Ovary (tissue), 7 donors: ENCODE measurements at regions not wholly inside any gene's neighbourhood (a gene's known extent, or its start where the extent isn't known, plus 50 kb on each side); places are given as distances from the start of the nearest gene placed in this dataset.
"Not testable (repeated sequence)": the region's sequence is repeated elsewhere in the genome, so short reads cannot be mapped to it uniquely, and the experiment has no call there.

ENCODE experiments used
- DNase-seq, 5 donors: peaks; one replicate each; pipeline ENCODE4 v3.0.0-alpha.2; 2019 to 2020
- H3K27ac ChIP-seq, 2 donors: fragments of 200-600 bp; one replicate each; pipeline versions ENCODE4 v1.5.1 to v1.8.0; 2019 to 2022
- H3K27me3 ChIP-seq: fragments of 200-600 bp; one replicate; pipeline ENCODE4 v1.8.0; 2022
- H3K36me3 ChIP-seq: fragments of 200-600 bp; sonication (generic); one replicate; pipeline ENCODE4 v1.5.1; 2019
- H3K4me1 ChIP-seq: one replicate; pipeline ENCODE4 v1.8.1; 2013; ENCODE audit warnings: mild to moderate bottlenecking, moderate library complexity; ENCODE audit not compliant: insufficient read depth
- H3K4me3 ChIP-seq: fragments of 200-600 bp; sonication (generic); one replicate; pipeline ENCODE4 v1.5.1; 2017
- H3K9me3 ChIP-seq, 2 donors: fragments of 200-600 bp in 1 of 2; sonication (generic) in 1 of 2; one replicate each; pipeline versions ENCODE4 v1.5.1 to v1.8.1; 2013 to 2019; ENCODE audit warnings: mild to moderate bottlenecking in 1 of 2, moderate library complexity in 1 of 2
- WGBS, 3 donors: extraction: QIAGEN DNeasy Blood & Tissue Kit in 1 of 3; methylation state at CpG; one replicate each; pipeline versions ENCODE4 v1.1.5 to v1.1.7; 2013 to 2017; 5-methylcytosine and 5-hydroxymethylcytosine counted together
- intact Hi-C, 4 donors: fragments of 100-400 bp; cut with DNase I; formaldehyde crosslinking; loops; one replicate each; pipeline versions ENCODE4 v1.11.0 to v1.15.1; 2022 to 2023
- donor health status: DM: no; HTN: no; CAD: no; lungs with moderate emphysema.
- donor health status: DM: no; HTN: no; CAD: no.
- donor health status: Bipolar disorder and iron deficiency.
- donor health status: DM: no; HTN: no; CAD: no.
- donor health status: DM: yes; HTN: yes; CAD: no.

GRCh38 chr2:87604980-87605379 is 142.9 kb upstream of the PLGLB2 start:
- H3K4me1 ChIP-seq, intact Hi-C loops, DNase-seq, H3K4me3 ChIP-seq, H3K27me3 ChIP-seq, H3K9me3 ChIP-seq, H3K27ac ChIP-seq, H3K36me3 ChIP-seq: not testable (repeated sequence)
- WGBS, 3 donors: no CpG with 5 or more reads among the region's 2 CpGs

- DNase-seq, H3K36me3 ChIP-seq, intact Hi-C loops, H3K4me3 ChIP-seq, H3K27me3 ChIP-seq, H3K27ac ChIP-seq, H3K9me3 ChIP-seq, H3K4me1 ChIP-seq: not testable (repeated sequence)
- 11 to 27% (median 22%) methylated on average over 1 of the region's 3 CpGs for WGBS, 3 donors
These were observed 139.3 kb upstream of the PLGLB2 start for GRCh38 chr2:87608377-87609166.

DNA sequence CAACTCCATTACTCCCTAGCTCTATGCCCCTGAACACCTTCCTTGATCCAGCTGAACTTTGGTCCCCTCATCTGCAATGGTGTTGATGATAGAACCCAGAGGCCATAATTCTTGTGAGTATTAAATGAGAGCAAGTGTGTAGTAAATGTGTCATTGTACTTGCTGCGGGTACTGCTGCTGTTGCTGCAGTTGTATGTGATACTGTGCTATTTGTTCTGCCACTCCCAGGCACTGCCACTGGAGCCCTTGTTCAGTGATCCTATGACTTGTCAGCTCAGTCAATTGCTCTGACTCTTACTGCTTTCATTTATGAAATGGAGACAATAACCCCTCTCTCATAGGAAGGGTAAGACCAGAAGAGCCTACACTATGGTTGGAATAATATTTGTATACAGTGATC is 136.9 kb upstream of the PLGLB2 start:
- WGBS, 3 donors: no CpG with 5 or more reads among the region's 1 CpG

GRCh38 chr2:87611416-87611815 is 136.5 kb upstream of the PLGLB2 start:
- H3K4me1 ChIP-seq, H3K27me3 ChIP-seq, intact Hi-C loops, H3K36me3 ChIP-seq, H3K4me3 ChIP-seq, H3K9me3 ChIP-seq, DNase-seq, H3K27ac ChIP-seq: not testable (repeated sequence)
- no CpG with 5 or more reads among the region's 4 CpGs for WGBS, 3 donors

More for the DNA sequence above, 136.9 kb upstream of the PLGLB2 start:
- H3K4me3 ChIP-seq, H3K27me3 ChIP-seq, DNase-seq, H3K4me1 ChIP-seq, H3K9me3 ChIP-seq, H3K27ac ChIP-seq, H3K36me3 ChIP-seq, intact Hi-C loops: not testable (repeated sequence)

- not testable (repeated sequence) for DNase-seq
These were observed 135.9 kb upstream of the PLGLB2 start for GRCh38 chr2:87611956-87612355.

GRCh38 chr2:87614829-87615434 is 133.0 kb upstream of the PLGLB2 start:
- H3K9me3 ChIP-seq, H3K27me3 ChIP-seq, H3K36me3 ChIP-seq, H3K4me3 ChIP-seq, H3K4me1 ChIP-seq, H3K27ac ChIP-seq, DNase-seq, intact Hi-C loops: not testable (repeated sequence)

More at GRCh38 chr2:87611956-87612355, 135.9 kb upstream of the PLGLB2 start:
- intact Hi-C loops, H3K9me3 ChIP-seq, H3K36me3 ChIP-seq, H3K27ac ChIP-seq, H3K4me1 ChIP-seq, H3K4me3 ChIP-seq, H3K27me3 ChIP-seq: not testable (repeated sequence)
- no CpG with 5 or more reads among the region's 2 CpGs for WGBS, 3 donors

DNA sequence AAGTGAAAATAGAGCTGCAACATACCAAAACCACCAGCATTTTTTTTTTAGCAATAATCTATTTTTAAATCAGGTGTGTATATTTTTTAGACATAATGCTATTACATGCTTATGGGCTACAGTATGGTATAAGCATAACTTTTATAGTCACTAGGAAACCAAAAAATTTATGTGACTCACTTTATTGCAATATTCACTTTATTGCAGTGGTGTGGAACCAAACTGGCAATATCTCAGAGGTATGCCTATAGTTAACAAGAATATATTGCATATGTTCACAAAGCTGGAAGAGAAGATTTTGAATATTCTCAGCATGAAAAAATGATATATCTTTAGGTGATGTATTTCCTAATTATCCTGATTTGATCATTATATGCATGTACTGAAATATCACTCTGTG is 128.8 kb upstream of the PLGLB2 start:
- DNase-seq, H3K36me3 ChIP-seq, H3K27me3 ChIP-seq, H3K4me1 ChIP-seq, H3K27ac ChIP-seq, H3K9me3 ChIP-seq, H3K4me3 ChIP-seq, intact Hi-C loops: not testable (repeated sequence)

GRCh38 chr2:87621139-87621538 is 126.7 kb upstream of the PLGLB2 start:
- DNase-seq, H3K27ac ChIP-seq, intact Hi-C loops, H3K9me3 ChIP-seq, H3K4me1 ChIP-seq, H3K36me3 ChIP-seq, H3K4me3 ChIP-seq, H3K27me3 ChIP-seq: not testable (repeated sequence)
- no CpG with 5 or more reads among the region's 4 CpGs for WGBS, 3 donors

DNA sequence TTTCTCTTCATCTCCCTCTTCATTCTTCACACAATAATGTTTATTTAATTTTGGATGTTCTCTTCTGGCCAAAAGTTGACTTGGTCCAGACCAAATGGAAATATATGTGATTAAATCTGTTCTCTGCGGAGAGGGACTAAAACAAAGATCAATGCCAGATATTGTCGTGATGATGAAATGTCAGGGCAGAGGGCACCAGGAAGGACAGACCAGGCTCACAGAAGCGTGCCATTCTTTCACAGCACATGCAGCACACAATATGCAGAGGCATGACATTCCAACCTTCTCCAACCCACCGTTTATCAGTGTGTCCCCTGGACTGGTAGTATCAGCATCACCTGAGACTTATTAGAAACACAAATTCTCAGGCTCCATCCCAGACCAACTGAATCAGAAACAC is 125.2 kb upstream of the PLGLB2 start:
- H3K4me3 ChIP-seq, DNase-seq, H3K36me3 ChIP-seq, H3K27me3 ChIP-seq, H3K4me1 ChIP-seq, H3K9me3 ChIP-seq, intact Hi-C loops, H3K27ac ChIP-seq: not testable (repeated sequence)
- WGBS, 3 donors: no CpG with 5 or more reads among the region's 4 CpGs

- H3K36me3 ChIP-seq, H3K4me3 ChIP-seq, H3K27me3 ChIP-seq, intact Hi-C loops, H3K9me3 ChIP-seq, H3K4me1 ChIP-seq, DNase-seq, H3K27ac ChIP-seq: not testable (repeated sequence)
- 77 to 79% (median 77%) methylated on average over 6 to 8 of the region's 10 CpGs for WGBS, 3 donors
These were observed 118.1 kb upstream of the PLGLB2 start for GRCh38 chr2:87629491-87630458.

DNA sequence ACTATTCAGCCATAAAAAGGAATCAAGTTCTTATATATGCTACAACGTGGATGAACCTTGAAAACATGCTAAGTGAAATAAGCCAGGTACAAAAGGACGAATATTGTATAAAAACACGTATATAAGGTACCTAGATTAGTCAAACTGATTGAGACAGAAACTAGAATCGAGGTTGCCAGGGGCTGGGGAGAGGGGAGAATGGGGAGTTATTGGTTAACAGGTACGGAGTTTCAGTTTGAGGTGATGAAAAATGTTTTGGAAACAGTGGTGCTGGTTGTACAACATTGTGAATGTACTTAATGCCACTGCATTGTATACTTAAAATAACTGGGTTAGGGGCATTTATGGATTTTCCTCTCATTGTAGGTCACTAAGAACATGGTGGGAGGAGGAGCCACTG is 117.0 kb upstream of the PLGLB2 start:
- H3K27ac ChIP-seq, H3K9me3 ChIP-seq, intact Hi-C loops, H3K27me3 ChIP-seq, H3K4me1 ChIP-seq, DNase-seq, H3K4me3 ChIP-seq, H3K36me3 ChIP-seq: not testable (repeated sequence)
- WGBS, 3 donors: no CpG with 5 or more reads among the region's 5 CpGs
